HG02870 (cell line): ENCODE measurements at regions not wholly inside any gene's neighbourhood (a gene's known extent, or its start where the extent isn't known, plus 50 kb on each side); places are given as distances from the start of the nearest gene placed in this dataset.

ENCODE experiments used
- ATAC-seq: cut with Tn5 transposase; IDR thresholded peaks from one replicate; pipeline ENCODE4 v1.9.1; 2021; ENCODE audit warnings: mild to moderate bottlenecking, moderate library complexity; ENCODE audit not compliant: unreplicated experiment

- ATAC-seq, result no peak
Observed at GRCh38 chr1:182200025-182200812, 138.7 kb upstream of the ZNF648 start.

- no peak for ATAC-seq
Observed at GRCh38 chr1:182198006-182198605, 136.6 kb upstream of the ZNF648 start.

- no peak for ATAC-seq
Observed at GRCh38 chr1:182196897-182197870, 135.7 kb upstream of the ZNF648 start.

- ATAC-seq, result no peak
Observed at GRCh38 chr1:182195733-182196132, 134.2 kb upstream of the ZNF648 start.

- no peak for ATAC-seq
Observed at GRCh38 chr1:182193908-182194550, 132.5 kb upstream of the ZNF648 start.

- ATAC-seq, result no peak
Observed at GRCh38 chr1:182192966-182193365, 131.5 kb upstream of the ZNF648 start.

GRCh38 chr1:182192215-182192614, 130.7 kb upstream of the ZNF648 start:
- ATAC-seq, result peak; percentile 65

- ATAC-seq, result no peak
Observed at GRCh38 chr1:182191381-182192115, 130.0 kb upstream of the ZNF648 start.

GRCh38 chr1:182189535-182190066, 128.1 kb upstream of the ZNF648 start:
- ATAC-seq, result peak; percentile 46

- ATAC-seq, result no peak
Observed at GRCh38 chr1:182186757-182187146, 125.2 kb upstream of the ZNF648 start.

GRCh38 chr1:182185842-182186756, 124.6 kb upstream of the ZNF648 start:
- ATAC-seq, result no peak

GRCh38 chr1:182185136-182185535, 123.6 kb upstream of the ZNF648 start:
- no peak for ATAC-seq

- ATAC-seq, result no peak
Observed at GRCh38 chr1:182183606-182184005, 122.1 kb upstream of the ZNF648 start.

GRCh38 chr1:182182311-182182710, 120.8 kb upstream of the ZNF648 start:
- ATAC-seq, result no peak

- no peak for ATAC-seq
Observed at GRCh38 chr1:182181167-182181572, 119.7 kb upstream of the ZNF648 start.

- no peak for ATAC-seq
Observed at GRCh38 chr1:182175361-182175931, 113.9 kb upstream of the ZNF648 start.

- ATAC-seq, result no peak
Observed at GRCh38 chr1:182174513-182174855, 113.0 kb upstream of the ZNF648 start.

GRCh38 chr1:182173808-182174512, 112.4 kb upstream of the ZNF648 start:
- no peak for ATAC-seq
